ENCODE measurements at regions not wholly inside any gene's neighbourhood (a gene's known extent, or its start where the extent isn't known, plus 50 kb on each side); places are given as distances from the start of the nearest gene placed in this dataset.
"Not testable (repeated sequence)": the region's sequence is repeated elsewhere in the genome, so short reads cannot be mapped to it uniquely, and the experiment has no call there.

DNA sequence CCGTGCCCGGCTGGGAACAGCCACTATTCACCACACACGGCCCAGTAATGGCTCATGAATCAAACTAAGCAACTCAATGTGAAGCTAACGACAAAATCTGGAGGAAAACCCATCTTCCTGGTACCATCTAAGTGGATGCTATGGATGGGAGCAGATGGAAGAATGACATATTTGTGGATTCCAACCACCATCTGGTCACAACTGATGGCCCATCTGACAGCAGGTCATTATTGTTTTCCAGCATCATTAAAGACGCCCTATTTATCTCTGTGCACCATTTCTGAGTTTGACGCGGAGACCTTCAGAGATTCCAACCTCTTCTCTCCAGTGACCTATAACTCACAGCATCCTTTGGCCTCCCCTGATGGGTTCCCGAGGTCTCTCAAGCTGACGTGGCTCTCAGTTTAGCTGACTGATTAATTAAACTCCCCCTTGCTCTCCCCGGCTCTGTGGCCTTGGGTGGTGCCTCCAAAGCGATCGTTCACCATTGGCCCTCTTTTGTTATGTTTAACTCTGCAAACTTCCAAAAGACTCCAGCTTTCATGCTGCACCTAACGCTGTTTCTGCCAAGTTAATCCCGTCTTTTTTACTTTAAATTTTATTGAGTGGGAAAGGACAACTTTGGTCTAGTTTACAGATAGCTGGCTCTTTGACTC is 1514.4 kb downstream of the BRD1 start:
- DNase-seq: no peak

DNA sequence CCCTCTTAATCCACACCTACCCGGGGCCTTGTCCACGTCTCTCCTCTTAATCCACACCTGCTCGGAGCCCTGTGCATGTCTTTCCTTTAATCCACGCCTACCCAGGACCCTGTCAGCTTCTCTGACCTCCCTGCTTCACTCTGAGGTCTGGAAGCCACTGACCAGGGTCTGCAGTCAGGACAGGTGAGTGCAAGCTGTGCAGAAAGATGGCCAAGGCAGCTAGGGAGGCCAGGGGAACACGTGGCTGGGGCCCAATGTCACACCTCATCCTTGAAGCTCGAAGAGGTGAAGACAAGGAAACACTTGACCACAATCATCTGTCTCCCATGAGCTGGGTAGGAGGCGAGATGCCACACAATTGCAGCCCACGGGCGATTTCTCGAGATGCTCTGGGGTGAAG is 1516.9 kb downstream of the BRD1 start:
- no peak for DNase-seq

DNA sequence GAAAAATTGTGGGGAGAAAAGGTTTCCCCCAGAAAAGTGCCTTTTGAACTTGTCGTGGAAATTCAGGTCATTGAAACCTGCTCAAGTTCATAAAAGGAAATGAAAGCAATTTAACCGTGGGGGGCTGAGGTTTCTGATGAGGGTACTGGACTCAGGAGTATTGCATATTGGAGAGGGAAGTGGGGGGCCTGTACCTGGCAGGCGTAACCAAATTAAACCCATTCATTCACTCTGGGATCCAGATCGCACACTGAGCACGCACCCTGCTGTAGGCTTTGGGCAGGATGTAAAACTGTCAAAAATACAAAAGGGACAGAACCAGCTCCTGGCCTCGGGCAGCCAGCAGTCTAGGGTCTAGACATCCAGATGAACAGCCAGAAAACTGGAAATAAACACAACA is 1517.4 kb downstream of the BRD1 start:
- no peak for DNase-seq

DNA sequence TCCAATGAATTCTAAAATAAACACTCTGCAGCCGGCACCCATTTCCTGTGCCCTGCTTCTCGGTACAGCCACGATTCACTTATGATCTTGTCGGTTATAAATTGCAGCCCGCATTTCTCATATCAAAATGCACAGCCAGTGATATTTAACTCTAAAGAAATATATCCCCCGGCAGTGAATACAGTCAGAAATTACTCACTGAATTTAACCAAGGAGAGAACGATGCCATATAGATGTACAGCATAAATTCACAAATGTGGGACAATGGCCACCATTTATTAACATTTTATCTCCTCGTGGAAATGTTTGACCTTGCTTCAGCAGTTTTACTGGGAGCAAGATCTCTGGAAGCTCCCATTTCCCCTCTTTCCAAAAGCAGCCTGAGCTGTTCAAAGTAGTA is 1517.8 kb downstream of the BRD1 start:
- no peak for DNase-seq

DNA sequence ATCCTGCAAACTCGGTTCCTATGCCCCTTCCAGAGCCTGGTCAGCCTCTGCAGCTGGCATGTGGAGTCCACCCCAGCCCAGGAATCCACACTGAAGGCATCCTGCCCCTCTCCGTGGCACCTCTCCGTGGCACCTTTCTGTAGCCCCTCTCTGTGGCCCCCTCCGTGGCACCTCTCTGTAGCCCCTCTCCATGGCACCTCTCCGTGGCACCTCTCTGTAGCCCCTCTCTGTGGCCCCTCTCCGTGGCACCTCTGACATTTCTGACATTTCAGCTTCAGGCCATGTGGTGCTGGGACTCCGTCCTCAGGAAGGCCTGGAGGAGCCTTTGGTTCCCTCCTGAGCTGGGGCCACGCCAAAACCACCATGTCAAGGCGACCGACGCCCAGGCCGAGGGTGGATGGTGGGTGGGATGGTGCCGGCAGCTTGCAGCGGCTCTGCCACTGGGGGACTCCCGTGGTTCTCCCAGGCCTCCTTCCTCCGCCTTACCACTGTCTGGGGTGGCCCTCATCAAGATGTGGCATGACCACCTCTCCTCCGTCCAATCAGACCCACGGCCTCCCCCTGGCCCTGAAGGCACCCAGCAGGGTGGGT is 1518.5 kb downstream of the BRD1 start:
- DNase-seq: no peak

GRCh38 chr22:48307931-48308330 is 1519.7 kb downstream of the BRD1 start:
- DNase-seq: no peak

- DNase-seq: no peak
Observed at GRCh38 chr22:48306785-48307510, 1520.7 kb downstream of the BRD1 start.

- DNase-seq: no peak
Observed at GRCh38 chr22:48306284-48306683, 1521.4 kb downstream of the BRD1 start.

DNA sequence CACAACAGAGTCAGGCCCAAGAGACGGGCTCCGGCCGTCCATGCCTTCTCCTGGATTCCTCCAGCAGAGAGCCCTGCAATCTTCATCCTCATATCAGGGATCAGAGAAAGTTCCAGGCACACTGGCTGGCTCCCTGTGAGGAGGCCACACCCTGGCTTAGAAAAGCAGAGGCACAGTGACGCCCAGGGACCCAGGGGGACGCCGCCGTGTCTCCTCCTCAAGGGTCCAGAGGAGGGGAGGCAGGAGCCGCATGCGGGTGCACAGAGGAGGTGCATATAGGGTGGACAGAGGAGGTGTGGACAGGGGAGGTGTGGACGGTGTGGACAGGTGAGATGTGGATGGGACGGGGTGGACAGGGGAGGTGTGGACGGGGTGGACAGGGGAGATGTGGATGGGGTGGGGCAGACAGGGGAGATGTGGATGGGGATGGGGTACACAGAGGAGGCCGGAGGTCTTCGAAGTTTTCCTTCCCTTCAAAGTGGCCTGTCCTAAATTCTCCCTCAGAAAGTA is 1521.9 kb downstream of the BRD1 start:
- DNase-seq: no peak

- DNase-seq: no peak
Observed at GRCh38 chr22:48303369-48303725, 1524.3 kb downstream of the BRD1 start.

- DNase-seq: no peak
Observed at GRCh38 chr22:48302657-48303368, 1524.9 kb downstream of the BRD1 start.

DNA sequence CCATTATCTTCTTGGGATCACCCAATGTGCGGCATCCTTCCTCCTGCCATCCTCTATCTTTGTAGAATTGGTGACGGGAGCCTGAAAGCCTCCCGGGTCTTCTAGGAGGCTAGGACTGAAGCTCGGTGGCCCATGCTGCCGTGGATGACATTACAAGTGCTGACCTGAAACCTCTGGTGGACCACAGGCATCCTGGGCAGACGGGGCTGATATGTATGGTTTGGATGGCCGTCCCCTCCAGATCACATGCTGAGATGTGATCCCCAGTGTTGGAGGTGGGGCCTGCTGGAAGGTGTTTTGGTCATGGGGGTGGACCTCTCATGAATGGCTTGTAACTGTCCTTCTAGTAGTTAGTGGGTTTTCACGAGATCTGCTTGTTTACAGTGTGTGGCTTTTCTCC is 1525.8 kb downstream of the BRD1 start:
- no peak for DNase-seq

DNA sequence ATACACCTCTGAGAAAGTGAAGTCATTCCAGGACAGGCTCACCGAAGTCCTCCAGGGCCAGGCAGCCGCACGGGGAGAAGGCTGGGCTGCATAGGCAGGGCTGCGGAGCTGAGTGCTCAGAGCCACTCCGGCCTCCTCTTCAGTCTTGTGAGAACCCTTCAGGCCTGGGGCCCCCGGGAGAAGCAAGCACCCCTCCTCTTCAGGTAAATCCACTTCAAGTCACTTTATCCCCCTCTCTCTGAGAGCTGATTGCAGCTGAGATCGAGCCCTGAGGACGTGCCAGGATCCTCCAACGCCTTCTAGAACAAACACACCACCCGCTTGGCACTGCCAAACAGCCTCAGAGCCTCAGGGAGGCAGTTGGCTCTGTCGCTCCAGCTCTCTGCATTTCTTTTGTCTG is 1526.3 kb downstream of the BRD1 start:
- DNase-seq: no peak

- DNase-seq: no peak
Observed at GRCh38 chr22:48300877-48301276, 1526.8 kb downstream of the BRD1 start.

DNA sequence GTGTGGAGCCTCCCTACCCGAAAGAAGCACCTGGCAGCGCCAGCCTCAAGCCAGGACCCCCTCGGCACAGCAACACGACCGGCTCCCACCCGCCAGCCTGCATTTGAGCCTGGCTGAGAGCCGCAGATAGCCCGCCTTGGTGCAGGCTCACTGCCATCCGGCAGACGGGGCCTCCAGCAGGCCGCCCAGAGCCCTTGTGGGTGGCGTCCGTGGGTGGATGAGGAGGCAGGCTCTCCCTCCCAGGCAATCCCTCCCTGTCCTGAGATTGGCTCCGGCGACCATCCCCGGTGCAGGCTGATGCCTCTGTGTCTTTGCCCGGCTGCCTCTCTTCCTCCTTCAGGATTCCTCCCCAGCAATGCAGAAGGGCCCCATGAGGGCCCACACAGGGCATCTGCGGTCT is 1527.9 kb downstream of the BRD1 start:
- DNase-seq: no peak

DNA sequence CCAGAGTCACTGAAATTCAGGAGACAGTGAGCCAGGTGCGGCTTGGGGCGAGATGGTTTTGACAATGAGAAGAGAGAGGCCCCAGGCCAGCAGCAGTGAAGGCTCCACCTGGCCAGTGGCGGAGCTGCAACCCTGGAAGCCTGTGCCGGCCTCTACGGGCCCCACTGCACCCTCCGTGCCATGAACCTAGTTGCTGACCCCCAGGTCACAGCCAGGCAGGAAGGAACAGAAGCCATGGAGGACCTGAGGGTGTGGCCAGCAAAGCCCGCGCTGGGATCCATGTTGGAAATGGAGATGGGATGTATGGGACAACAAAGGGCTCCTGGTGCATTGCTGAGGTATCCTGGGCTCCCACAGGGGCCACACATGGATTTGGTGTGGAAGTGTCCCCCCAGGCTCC is 1528.5 kb downstream of the BRD1 start:
- DNase-seq: no peak

GRCh38 chr22:48297296-48297695 is 1530.4 kb downstream of the BRD1 start:
- no peak for DNase-seq

DNA sequence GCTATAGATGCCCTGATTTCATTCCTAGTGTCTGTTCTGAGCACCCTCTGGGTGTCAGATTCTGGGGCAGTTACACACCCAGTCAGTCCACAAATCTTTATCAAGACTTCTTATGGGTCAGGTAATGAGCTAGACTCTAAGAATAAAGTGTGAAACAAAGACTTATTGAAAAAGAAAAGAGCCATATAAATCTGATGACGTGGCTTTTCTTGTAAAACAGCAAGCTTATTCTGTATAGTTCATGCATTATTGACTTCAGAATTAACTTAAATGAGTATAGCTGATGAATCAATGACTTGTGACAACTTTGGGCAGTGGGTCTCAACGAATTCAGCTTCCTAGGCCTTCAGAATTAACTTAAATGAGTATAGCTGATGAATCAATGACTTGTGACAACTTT is 1527.5 kb downstream of the TBC1D22A start:
- DNase-seq: not testable (repeated sequence)

- no peak for DNase-seq
Observed at GRCh38 chr22:48288376-48288940, 1526.0 kb downstream of the TBC1D22A start.

DNA sequence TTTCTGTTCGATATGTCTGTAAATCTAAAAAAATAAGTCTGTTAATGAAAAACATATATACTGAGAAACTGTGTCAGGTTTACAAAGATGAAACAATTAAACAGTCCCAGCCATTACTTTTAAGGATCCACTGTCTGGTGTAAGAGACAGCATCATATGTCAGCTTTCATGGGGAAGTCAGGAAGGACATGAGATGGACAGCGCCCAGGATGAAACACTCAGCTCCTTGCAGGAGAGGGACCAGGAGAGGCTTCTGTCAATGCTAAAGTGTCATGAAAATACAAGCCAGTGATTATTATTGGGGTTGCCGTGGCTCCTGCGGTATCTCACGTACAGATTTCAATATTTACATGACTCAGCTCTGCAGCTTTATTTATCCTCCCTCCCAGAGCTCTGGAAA is 1524.6 kb downstream of the TBC1D22A start:
- DNase-seq: no peak

GRCh38 chr22:48284671-48285070 is 1522.2 kb downstream of the TBC1D22A start:
- DNase-seq: no peak

DNA sequence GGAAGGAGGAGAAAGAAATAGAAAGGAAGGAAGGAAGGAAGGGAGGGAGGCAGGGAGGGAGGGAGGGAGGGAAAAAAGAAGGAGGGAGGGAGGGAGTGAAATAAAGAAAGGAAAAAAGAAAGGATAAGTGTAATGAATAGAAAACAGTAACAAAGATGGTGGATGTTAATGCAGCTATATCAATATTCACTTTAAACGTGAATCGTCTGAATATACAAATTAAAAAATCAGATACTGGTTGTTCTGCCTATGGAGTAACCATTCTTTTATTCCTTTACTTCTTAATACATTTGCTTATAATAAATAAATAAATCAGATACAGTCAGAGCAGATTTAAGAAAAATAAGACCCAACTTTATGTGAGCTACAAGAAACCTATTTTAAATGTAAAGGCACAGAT is 1520.4 kb downstream of the TBC1D22A start:
- DNase-seq: no peak

DNA sequence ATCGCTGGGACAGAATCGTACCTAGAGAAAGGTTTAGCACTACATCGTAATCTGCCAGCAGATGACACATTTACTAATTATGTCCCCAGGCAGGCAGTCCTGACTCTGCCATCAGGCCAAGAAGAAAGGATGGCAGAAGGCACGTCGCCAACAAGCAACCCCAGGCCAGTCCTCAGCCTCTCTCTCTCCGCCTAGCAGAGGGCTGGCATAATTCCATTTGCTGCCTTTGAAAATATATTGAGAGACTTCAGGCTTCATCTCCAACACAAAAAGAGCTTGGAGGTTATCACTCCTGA is 1517.0 kb downstream of the TBC1D22A start:
- DNase-seq: no peak

Measured in NCI-H2107 (cell line).